ENCODE measurements at regions not wholly inside any gene's neighbourhood (a gene's known extent, or its start where the extent isn't known, plus 50 kb on each side); places are given as distances from the start of the nearest gene placed in this dataset.

GRCh38 chr12:77667101-77667500 lies 163.6 kb upstream of the NAV3 start:
- Histone ChIP-seq H3F3A (ENCODE audit: low read depth) (no peaks in the 10 kb centered on the region), H3K36me3 (ENCODE audit: insufficient read depth, low read length) (no peaks in the 10 kb centered on the region), H3K4me2 (ENCODE audit: low read depth, low read length, poor library complexity, severe bottlenecking) (no peak overlapping the region), H3K27me3 (ENCODE audit: insufficient read depth, low read length, poor library complexity, severe bottlenecking) (no peaks in the 10 kb centered on the region), H2AFZ (ENCODE audit: low read length) (no peak overlapping the region), H3K9me3 (ENCODE audit: insufficient read depth, low read depth, low read length) (no peaks in the 10 kb centered on the region), H3K79me2 (ENCODE audit: insufficient read depth, low read length) (no peaks in the 10 kb centered on the region), H3K4me3 (ENCODE audit: low read length, poor library complexity, severe bottlenecking) (no peak overlapping the region), H3K9ac (ENCODE audit: low read depth, low read length, poor library complexity, severe bottlenecking) (no peak overlapping the region), H4K20me1 (ENCODE audit: insufficient read depth, low read length, poor library complexity, severe bottlenecking) (no peaks in the 10 kb centered on the region), H3K4me1 (ENCODE audit: insufficient read depth, low read length, poor library complexity, severe bottlenecking) (no peaks in the 10 kb centered on the region), H3K9me2 (replicated peaks; ENCODE audit: low read depth, low read length) (no peaks in the 10 kb centered on the region)
- TF ChIP-seq EZH2phosphoT487 (IDR thresholded peaks at IDR 0.05; ENCODE audit: borderline replicate concordance): no peak
- no peak for TF ChIP-seq CTCF (conservative IDR thresholded peaks at IDR 0.05; ENCODE audit: low read length)

DNA sequence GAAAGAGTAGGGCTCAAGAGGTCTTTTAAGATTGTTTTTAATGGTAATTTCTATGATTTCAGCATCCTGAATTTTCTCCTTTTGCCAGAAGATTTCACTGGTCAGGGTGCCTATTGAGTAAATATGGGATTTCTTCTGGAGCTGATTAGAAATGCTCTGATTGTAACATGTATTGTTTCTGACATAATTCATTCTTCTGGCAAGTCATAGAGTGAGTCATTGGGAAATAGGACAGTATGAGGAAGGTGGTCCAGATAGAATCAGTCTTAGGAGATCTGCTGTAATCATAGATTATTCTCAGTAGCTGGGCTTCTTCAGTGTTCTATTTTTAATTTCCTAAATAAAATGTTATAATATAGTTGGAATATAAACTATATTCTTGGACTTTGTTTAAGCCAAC lies 182.0 kb upstream of the NAV3 start:
- H3K27me3 ChIP-seq (ENCODE audit: insufficient read depth, low read length, poor library complexity, severe bottlenecking): no peaks in the 10 kb centered on the region
- no peaks in the 10 kb centered on the region for H3K9me2 ChIP-seq (replicated peaks; ENCODE audit: low read depth, low read length)
- no peak overlapping the region for H2AFZ ChIP-seq (ENCODE audit: low read length)
- no peaks in the 10 kb centered on the region for H3K9me3 ChIP-seq (ENCODE audit: insufficient read depth, low read depth, low read length)
- no peak overlapping the region for H3K4me3 ChIP-seq (ENCODE audit: low read length, poor library complexity, severe bottlenecking)
- H3K4me2 ChIP-seq (ENCODE audit: low read depth, low read length, poor library complexity, severe bottlenecking): no peak overlapping the region
- no peaks in the 10 kb centered on the region for H3K79me2 ChIP-seq (ENCODE audit: insufficient read depth, low read length)
- H3K9ac ChIP-seq (ENCODE audit: low read depth, low read length, poor library complexity, severe bottlenecking): no peak overlapping the region
- H4K20me1 ChIP-seq (ENCODE audit: insufficient read depth, low read length, poor library complexity, severe bottlenecking): no peaks in the 10 kb centered on the region
- H3F3A ChIP-seq (ENCODE audit: low read depth): no peaks in the 10 kb centered on the region
- TF ChIP-seq EZH2phosphoT487 (IDR thresholded peaks at IDR 0.05; ENCODE audit: borderline replicate concordance): no peak
- no peak for TF ChIP-seq CTCF (conservative IDR thresholded peaks at IDR 0.05; ENCODE audit: low read length)
- H3K4me1 ChIP-seq (ENCODE audit: insufficient read depth, low read length, poor library complexity, severe bottlenecking): no peaks in the 10 kb centered on the region
- no peaks in the 10 kb centered on the region for H3K36me3 ChIP-seq (ENCODE audit: insufficient read depth, low read length)

DNA sequence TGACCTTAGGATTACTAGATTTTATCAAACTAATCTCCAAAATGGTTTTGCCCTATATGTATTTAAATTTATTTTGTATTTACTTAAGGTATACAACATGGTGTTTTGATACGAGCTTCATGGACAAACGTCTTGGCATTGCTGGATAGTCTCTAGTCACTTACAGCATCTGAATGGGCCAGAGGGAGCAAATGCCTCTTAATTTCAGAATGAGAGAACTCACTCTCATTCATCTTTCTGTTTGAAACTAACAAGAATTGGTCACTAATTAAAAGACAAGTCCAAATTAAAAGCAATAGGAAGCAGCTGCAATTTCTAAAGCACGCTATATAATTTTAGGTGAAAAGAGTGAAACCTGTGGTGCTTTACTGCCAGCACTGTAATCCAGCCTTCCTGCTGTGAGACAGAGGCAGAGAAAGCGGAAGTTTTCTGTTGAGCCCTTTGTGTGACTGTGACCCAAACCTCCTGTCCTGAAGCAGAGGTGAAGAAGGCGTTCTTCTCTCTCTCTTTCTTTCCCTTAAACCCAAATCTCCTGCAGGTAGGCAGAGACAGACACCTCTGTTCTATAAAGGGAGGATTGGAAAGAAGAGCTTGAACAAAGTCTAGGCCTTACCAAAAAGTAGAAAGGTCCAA lies 184.6 kb upstream of the NAV3 start:
- H3K9ac ChIP-seq (ENCODE audit: low read depth, low read length, poor library complexity, severe bottlenecking): no peak overlapping the region
- H3K4me3 ChIP-seq (ENCODE audit: low read length, poor library complexity, severe bottlenecking): no peak overlapping the region
- no peak overlapping the region for H3K4me2 ChIP-seq (ENCODE audit: low read depth, low read length, poor library complexity, severe bottlenecking)
- H3K9me3 ChIP-seq (ENCODE audit: insufficient read depth, low read depth, low read length): no peaks in the 10 kb centered on the region
- H2AFZ ChIP-seq (ENCODE audit: low read length): no peak overlapping the region
- TF ChIP-seq CTCF (conservative IDR thresholded peaks at IDR 0.05; ENCODE audit: low read length): no peak
- TF ChIP-seq EZH2phosphoT487 (IDR thresholded peaks at IDR 0.05; ENCODE audit: borderline replicate concordance): no peak
- no peaks in the 10 kb centered on the region for H3F3A ChIP-seq (ENCODE audit: low read depth)
- H3K4me1 ChIP-seq (ENCODE audit: insufficient read depth, low read length, poor library complexity, severe bottlenecking): no peaks in the 10 kb centered on the region
- no peaks in the 10 kb centered on the region for H3K27me3 ChIP-seq (ENCODE audit: insufficient read depth, low read length, poor library complexity, severe bottlenecking)
- H4K20me1 ChIP-seq (ENCODE audit: insufficient read depth, low read length, poor library complexity, severe bottlenecking): no peaks in the 10 kb centered on the region
- no peaks in the 10 kb centered on the region for H3K9me2 ChIP-seq (replicated peaks; ENCODE audit: low read depth, low read length)
- H3K36me3 ChIP-seq (ENCODE audit: insufficient read depth, low read length): no peaks in the 10 kb centered on the region
- H3K79me2 ChIP-seq (ENCODE audit: insufficient read depth, low read length): no peaks in the 10 kb centered on the region

Data from Loucy (cell line).